Immature natural killer cell (primary cell): ENCODE measurements at regions not wholly inside any gene's neighbourhood (a gene's known extent, or its start where the extent isn't known, plus 50 kb on each side); places are given as distances from the start of the nearest gene placed in this dataset.
A peak's percentile ranks its signal among the peaks of the same experiment; 100 is the strongest.

Source experiments
- DNase-seq, 3 donors: peaks; one replicate each; pipeline ENCODE4 v3.0.0; 2022; ENCODE audit warnings: mixed read lengths in 1 of 3
- H3K27ac Mint-ChIP-seq, 6 donors: one replicate each; pipeline ENCODE4 v1.8.0; 2020; ENCODE audit warnings: mixed read lengths in 6 of 6, mild to moderate bottlenecking in 5 of 6, inconsistent platforms in 4 of 6, moderate library complexity in 3 of 6
- H3K27me3 Mint-ChIP-seq, 3 donors: one replicate each; pipeline ENCODE4 v1.8.0; 2020 to 2021; ENCODE audit warnings: low read depth in 3 of 3, mild to moderate bottlenecking in 3 of 3, mixed read lengths in 3 of 3, moderate library complexity in 3 of 3, inconsistent platforms in 1 of 3
- H3K36me3 Mint-ChIP-seq, 3 donors: one replicate each; pipeline ENCODE4 v1.8.0; 2020; ENCODE audit warnings: mixed read lengths in 3 of 3, inconsistent platforms in 2 of 3, mild to moderate bottlenecking in 2 of 3
- H3K4me1 Mint-ChIP-seq, 2 donors: one replicate each; pipeline ENCODE4 v1.8.0; 2020; ENCODE audit warnings: inconsistent platforms in 2 of 2, mild to moderate bottlenecking in 2 of 2, mixed read lengths in 2 of 2, moderate library complexity in 1 of 2
- H3K4me3 Mint-ChIP-seq, 5 donors: one replicate each; pipeline ENCODE4 v1.8.0; 2020; ENCODE audit warnings: mild to moderate bottlenecking in 5 of 5, mixed read lengths in 5 of 5, inconsistent platforms in 3 of 5, moderate library complexity in 3 of 5
- H3K9me3 Mint-ChIP-seq, 6 donors: one replicate each; pipeline ENCODE4 v1.8.0; 2020; ENCODE audit warnings: mild to moderate bottlenecking in 6 of 6, mixed read lengths in 6 of 6, inconsistent platforms in 4 of 6, moderate library complexity in 3 of 6

- DNase-seq: no peak
- no peak overlapping the region for H3K27ac Mint-ChIP-seq
- no peaks in the 10 kb centered on the region for H3K9me3 Mint-ChIP-seq
- H3K27me3 Mint-ChIP-seq: peaks cover 2 to 7% (median 5%) of the 10 kb centered on the region in 3 donors
- no peaks in the 10 kb centered on the region for H3K4me1 Mint-ChIP-seq
- H3K36me3 Mint-ChIP-seq: no peaks in the 10 kb centered on the region
- no peak overlapping the region for H3K4me3 Mint-ChIP-seq
Measured at GRCh38 chr9:90948156-90948555, 146.5 kb downstream of the SYK start.

- Mint-ChIP-seq H3K36me3 (no peaks in the 10 kb centered on the region), H3K9me3 (no peaks in the 10 kb centered on the region), H3K27ac (no peak overlapping the region), H3K4me3 (no peak overlapping the region), H3K4me1 (peaks cover 0 to 1% of the 10 kb centered on the region in 2 donors), H3K27me3 (peaks cover 2 to 7% (median 5%) of the 10 kb centered on the region in 3 donors)
- no peak for DNase-seq
Measured at GRCh38 chr9:90950600-90950999, 149.0 kb downstream of the SYK start.

GRCh38 chr9:90953200-90953599, 151.6 kb downstream of the SYK start:
- DNase-seq: no peak
- Mint-ChIP-seq H3K4me1 (peaks cover 0 to 1% of the 10 kb centered on the region in 2 donors), H3K9me3 (no peaks in the 10 kb centered on the region), H3K27me3 (peaks cover 0 to 6% (median 3%) of the 10 kb centered on the region in 3 donors), H3K27ac (no peak overlapping the region), H3K4me3 (no peak overlapping the region), H3K36me3 (no peaks in the 10 kb centered on the region)

DNA sequence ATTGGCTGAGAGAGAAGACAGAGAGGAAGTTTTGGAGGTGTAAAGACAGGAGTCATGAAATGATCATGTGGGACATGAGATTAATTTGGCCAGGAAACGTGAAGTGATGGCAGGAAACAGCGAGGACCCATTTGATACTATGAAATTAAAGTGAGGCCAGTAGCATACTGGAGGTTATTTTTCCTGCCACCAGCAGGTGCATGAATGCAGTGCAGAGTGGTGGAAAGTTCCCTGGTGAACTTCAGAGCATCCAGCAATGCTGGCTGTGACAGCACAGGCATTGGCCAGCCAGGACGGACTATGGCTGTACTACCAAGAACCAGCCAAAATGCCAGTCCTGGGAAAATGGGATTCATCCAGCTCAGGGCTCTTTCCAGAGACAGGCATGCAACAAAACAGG, 152.2 kb downstream of the SYK start:
- no peak for DNase-seq
- Mint-ChIP-seq H3K27me3 (peaks cover 0 to 6% (median 3%) of the 10 kb centered on the region in 3 donors), H3K9me3 (no peaks in the 10 kb centered on the region), H3K36me3 (no peaks in the 10 kb centered on the region), H3K4me3 (no peak overlapping the region), H3K4me1 (peaks cover 0 to 1% of the 10 kb centered on the region in 2 donors), H3K27ac (no peak overlapping the region)

- no peak overlapping the region for H3K27ac Mint-ChIP-seq
- DNase-seq: no peak
- no peaks in the 10 kb centered on the region for H3K36me3 Mint-ChIP-seq
- peaks cover 0 to 4% (median 0%) of the 10 kb centered on the region in 3 donors for H3K27me3 Mint-ChIP-seq
- no peak overlapping the region for H3K4me3 Mint-ChIP-seq
- H3K4me1 Mint-ChIP-seq: peaks cover 0 to 1% of the 10 kb centered on the region in 2 donors
- no peaks in the 10 kb centered on the region for H3K9me3 Mint-ChIP-seq
Measured at GRCh38 chr9:90956026-90956810, 154.6 kb downstream of the SYK start.

- no peak for DNase-seq
- H3K36me3 Mint-ChIP-seq: no peaks in the 10 kb centered on the region
- no peaks in the 10 kb centered on the region for H3K9me3 Mint-ChIP-seq
- H3K4me1 Mint-ChIP-seq: peaks cover 0 to 1% of the 10 kb centered on the region in 2 donors
- H3K4me3 Mint-ChIP-seq: no peak overlapping the region
- peaks cover 0 to 2% (median 2%) of the 10 kb centered on the region in 3 donors for H3K27me3 Mint-ChIP-seq
- no peak overlapping the region for H3K27ac Mint-ChIP-seq
Measured at GRCh38 chr9:90958328-90958727, 156.7 kb downstream of the SYK start.

GRCh38 chr9:90960941-90961340, 159.3 kb downstream of the SYK start:
- DNase-seq: no peak
- Mint-ChIP-seq H3K4me3 (no peak overlapping the region), H3K9me3 (no peaks in the 10 kb centered on the region), H3K4me1 (peaks cover 2 to 9% of the 10 kb centered on the region in 2 donors), H3K36me3 (no peaks in the 10 kb centered on the region), H3K27me3 (peaks cover 2 to 8% (median 2%) of the 10 kb centered on the region in 3 donors), H3K27ac (no peak overlapping the region)

- Mint-ChIP-seq H3K9me3 (no peaks in the 10 kb centered on the region), H3K27ac (no peak overlapping the region), H3K4me1 (peaks cover 2 to 9% of the 10 kb centered on the region in 2 donors), H3K27me3 (peaks cover 2 to 8% (median 2%) of the 10 kb centered on the region in 3 donors), H3K36me3 (no peaks in the 10 kb centered on the region), H3K4me3 (no peak overlapping the region)
- no peak for DNase-seq
Measured at GRCh38 chr9:90961375-90961774, 159.8 kb downstream of the SYK start.

- peak in 1 of 3 donors; percentile 3 for DNase-seq
- peak overlapping the region in 1 of 5 donors; percentile 61 for H3K4me3 Mint-ChIP-seq
- H3K4me1 Mint-ChIP-seq: peaks cover 2 to 9% of the 10 kb centered on the region in 2 donors
- H3K27ac Mint-ChIP-seq: peak overlapping the region in 2 of 6 donors; percentile 39 to 59
- H3K27me3 Mint-ChIP-seq: peaks cover 2 to 8% (median 2%) of the 10 kb centered on the region in 3 donors
- no peaks in the 10 kb centered on the region for H3K36me3 Mint-ChIP-seq
- H3K9me3 Mint-ChIP-seq: no peaks in the 10 kb centered on the region
Measured at GRCh38 chr9:90964101-90965020, 162.7 kb downstream of the SYK start.

DNA sequence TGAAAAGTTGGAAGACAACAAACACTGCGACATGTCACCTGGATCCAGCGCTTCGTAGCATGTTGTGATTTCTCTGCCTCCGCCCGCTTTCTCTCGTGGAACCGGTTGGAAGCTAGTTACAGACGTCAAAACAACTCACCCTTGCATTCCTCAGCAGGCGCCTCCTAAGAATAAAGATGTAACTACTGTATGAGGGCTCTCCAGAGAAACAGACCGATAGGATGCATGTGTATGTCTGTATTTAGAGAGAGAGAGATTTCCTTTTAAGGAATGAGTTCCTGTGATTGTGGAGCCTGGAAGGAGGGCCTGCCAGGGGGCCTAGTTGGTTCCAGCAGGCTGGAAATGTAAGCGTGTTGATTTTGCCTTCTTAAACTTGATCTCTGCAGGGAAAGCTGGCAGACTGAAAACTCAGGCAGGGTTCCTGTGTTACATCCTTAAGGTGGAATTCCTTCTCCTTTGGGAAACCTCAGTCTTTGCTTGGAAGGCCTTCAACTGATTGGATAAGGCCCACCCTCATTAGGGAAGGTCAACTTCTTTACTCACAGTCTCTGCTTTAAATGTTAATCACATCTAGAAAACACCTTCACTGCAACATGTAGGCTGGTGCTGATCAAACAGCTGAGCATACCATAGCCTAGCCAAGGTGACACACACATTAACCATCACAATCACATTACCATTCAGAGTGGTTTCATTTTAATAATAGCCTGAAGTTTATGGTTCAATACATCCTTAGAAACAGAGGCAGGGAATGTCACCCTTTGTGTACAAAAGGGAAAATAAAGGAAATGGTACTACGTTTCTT, 163.8 kb downstream of the SYK start:
- Mint-ChIP-seq H3K36me3 (no peaks in the 10 kb centered on the region), H3K4me1 (peaks cover 2 to 9% of the 10 kb centered on the region in 2 donors), H3K27me3 (peaks cover 0 to 8% (median 2%) of the 10 kb centered on the region in 3 donors), H3K9me3 (no peaks in the 10 kb centered on the region), H3K4me3 (no peak overlapping the region), H3K27ac (no peak overlapping the region)
- no peak for DNase-seq

GRCh38 chr9:90966031-90966290, 164.3 kb downstream of the SYK start:
- Mint-ChIP-seq H3K4me3 (no peak overlapping the region), H3K27me3 (peaks cover 0 to 8% (median 2%) of the 10 kb centered on the region in 3 donors), H3K4me1 (peaks cover 2 to 9% of the 10 kb centered on the region in 2 donors), H3K36me3 (no peaks in the 10 kb centered on the region), H3K9me3 (no peaks in the 10 kb centered on the region), H3K27ac (no peak overlapping the region)
- no peak for DNase-seq

- Mint-ChIP-seq H3K9me3 (no peaks in the 10 kb centered on the region), H3K36me3 (no peaks in the 10 kb centered on the region), H3K4me3 (no peak overlapping the region), H3K27me3 (peaks cover 0 to 9% (median 2%) of the 10 kb centered on the region in 3 donors), H3K4me1 (peaks cover 2 to 9% of the 10 kb centered on the region in 2 donors), H3K27ac (no peak overlapping the region)
- DNase-seq: no peak
Measured at GRCh38 chr9:90966480-90967144, 165.0 kb downstream of the SYK start.

- Mint-ChIP-seq H3K27ac (no peak overlapping the region), H3K9me3 (no peaks in the 10 kb centered on the region), H3K4me3 (no peak overlapping the region), H3K27me3 (peaks cover 0 to 9% (median 2%) of the 10 kb centered on the region in 3 donors), H3K36me3 (no peaks in the 10 kb centered on the region), H3K4me1 (peaks cover 2 to 9% of the 10 kb centered on the region in 2 donors)
- DNase-seq: no peak
Measured at GRCh38 chr9:90967145-90967538, 165.5 kb downstream of the SYK start.
